Right renal cortex interstitium (tissue), 3 donors: ENCODE measurements at regions not wholly inside any gene's neighbourhood (a gene's known extent, or its start where the extent isn't known, plus 50 kb on each side); places are given as distances from the start of the nearest gene placed in this dataset.

ENCODE experiments used
- DNase-seq, 3 donors: peaks; one replicate each; pipeline ENCODE4 v3.0.0-alpha.2; 2013; ENCODE audit warnings: low read depth in 3 of 3, low spot score in 2 of 3

DNA sequence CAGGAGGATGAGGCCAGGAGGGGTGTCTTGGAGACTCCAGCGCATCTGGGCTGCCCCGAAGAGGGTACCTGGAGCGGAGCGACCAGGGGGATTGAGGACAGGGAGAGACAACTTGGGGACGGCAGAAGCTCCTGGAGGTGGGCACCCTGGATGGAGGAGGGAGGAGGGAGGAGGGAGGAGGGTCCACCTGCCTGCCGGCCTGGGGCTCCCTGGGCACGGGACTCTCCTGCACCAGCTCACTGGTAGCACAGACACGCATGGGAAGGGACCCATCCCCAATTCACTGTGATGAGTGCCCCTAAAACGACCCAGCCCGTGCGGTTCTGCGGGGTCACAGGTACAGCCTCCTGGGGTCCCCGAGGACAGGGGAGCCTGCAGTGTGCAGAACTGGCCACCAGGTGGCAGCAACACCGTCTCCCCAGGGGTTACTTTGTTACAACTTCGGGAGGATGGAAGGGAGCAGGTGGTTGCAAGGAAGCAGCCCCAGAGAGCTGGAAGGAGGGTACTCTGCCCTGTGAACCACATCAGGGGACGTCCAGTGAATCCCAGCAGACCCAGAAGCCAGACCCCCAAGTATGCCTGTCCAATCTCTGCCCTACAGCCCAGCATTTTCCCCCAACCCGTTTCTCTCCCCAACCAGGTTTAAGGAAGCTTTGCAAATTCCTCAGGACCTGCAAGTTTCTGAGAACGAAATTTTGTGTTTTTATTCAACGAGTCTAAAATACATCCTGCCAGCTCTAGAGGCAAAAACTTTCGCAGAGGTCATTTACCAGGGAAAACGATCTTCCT lies 482.4 kb downstream of the NPHP4 start:
- peak in 2 of 3 donors; percentile 21 to 27 for DNase-seq

GRCh38 chr1:5508669-5509330 lies 483.4 kb downstream of the NPHP4 start:
- no peak for DNase-seq

DNA sequence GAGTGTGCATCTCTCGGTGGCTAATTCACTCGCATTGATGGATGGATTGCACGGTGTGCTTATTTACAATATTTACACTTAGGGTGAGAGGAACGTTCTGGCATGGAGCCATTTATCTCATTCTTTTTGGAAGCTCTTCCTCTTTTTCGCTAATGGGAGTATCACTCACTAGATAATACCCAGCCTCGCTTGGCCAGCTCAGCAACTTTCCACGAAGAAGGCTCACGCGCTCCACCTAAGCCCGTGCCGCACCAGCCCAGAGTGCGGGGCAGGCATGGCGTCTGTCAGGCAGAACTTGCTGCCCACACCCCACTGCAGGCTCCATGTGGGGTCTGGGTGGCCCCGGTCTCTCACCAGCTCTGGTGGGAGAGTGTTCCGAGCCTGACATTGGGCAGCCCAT lies 484.9 kb downstream of the NPHP4 start:
- DNase-seq, result no peak

DNA sequence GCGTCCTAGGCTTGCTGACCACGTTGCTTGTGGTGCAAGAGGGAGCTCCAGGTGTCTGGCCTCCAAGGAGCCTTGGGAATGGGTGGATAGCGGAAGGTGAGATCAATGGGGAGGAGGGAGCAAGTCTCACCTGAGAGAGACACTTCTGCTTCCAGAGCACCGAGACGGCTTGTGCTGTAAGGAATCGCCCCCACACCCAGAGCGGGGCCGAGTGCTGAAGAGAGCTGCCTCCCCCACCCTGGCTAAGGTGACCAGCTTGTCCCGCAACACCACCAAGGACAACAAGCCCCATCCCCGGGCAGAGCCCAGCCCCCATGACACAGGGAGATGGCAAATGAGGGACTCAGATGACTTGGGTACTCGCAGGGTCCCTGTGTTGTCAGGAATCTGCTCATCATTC lies 485.6 kb downstream of the NPHP4 start:
- DNase-seq, result no peak

DNA sequence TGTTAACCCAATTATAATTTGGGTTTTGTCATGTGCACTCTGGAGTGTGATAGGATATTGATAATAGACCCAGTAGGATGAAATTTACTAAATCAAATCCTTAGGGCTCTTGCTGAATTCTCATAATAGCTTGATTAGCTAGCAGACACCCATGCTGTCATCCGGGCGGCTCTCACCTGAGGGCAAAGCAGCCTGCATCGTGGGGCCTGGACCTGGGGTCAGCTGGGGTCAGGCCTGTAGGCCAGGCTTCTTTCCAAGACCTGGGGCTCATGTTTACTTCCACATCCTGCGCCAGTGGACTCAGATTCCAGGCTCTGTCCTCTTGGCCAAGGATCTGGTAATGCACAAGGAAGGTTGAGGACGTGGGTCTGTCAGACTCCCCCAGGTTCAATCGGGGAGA lies 486.3 kb downstream of the NPHP4 start:
- DNase-seq, result no peak

DNA sequence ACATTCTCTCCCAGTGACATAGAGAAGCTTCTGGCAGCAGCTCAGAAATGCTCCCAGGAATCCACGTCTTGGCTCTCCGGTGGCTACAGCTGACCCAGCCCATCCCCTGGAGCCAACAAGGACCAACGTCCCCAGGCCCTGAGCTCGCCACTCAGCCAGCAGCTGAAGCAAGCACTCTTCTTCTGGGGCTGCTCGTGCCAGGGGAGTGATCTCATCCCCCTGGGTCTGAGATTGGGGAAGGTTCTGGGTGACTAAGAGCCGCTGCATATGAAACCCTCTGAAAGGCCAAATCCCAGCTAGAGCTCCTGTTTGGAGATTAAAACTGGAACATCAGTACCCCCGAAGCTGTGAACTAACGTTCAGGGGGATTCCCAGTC lies 487.9 kb downstream of the NPHP4 start:
- DNase-seq, result no peak

DNA sequence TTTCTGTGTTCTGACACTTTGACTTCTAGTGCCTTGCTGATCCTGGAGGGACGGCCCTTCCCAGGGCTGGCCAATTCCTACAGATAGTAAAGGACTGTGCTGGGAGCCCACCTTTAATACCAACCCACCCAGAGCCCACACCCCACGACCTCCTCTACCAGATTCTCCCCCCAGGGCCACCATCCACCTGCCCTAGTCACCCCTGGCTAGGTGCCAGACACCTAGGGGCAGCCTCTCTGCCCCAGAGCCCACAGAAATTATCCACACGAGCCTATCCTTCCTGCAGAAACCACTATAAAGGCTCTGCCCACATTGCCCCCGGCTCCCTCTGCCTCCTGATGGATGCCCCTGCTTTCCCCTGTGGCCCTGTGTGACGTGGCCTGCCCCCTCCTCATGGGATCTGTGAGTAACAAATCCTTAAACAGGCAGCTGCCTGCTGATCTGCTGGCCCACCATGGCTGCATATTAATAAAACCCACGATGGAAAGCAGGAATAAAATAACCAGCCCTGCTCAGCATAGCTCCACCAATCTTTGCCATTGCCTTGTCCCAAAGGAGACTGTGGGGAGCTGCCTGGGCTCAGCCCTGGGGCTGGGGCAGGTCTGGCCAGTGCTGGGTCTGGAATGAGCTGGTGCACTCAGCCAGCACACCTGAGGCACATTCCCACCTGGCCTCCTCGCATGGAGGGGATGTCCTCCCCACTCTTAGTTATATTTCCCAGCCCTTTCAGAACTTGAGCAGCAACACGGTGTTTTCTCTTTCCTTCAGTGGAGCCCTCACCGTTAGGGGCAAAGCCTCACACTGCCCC lies 488.5 kb downstream of the NPHP4 start:
- no peak for DNase-seq

DNA sequence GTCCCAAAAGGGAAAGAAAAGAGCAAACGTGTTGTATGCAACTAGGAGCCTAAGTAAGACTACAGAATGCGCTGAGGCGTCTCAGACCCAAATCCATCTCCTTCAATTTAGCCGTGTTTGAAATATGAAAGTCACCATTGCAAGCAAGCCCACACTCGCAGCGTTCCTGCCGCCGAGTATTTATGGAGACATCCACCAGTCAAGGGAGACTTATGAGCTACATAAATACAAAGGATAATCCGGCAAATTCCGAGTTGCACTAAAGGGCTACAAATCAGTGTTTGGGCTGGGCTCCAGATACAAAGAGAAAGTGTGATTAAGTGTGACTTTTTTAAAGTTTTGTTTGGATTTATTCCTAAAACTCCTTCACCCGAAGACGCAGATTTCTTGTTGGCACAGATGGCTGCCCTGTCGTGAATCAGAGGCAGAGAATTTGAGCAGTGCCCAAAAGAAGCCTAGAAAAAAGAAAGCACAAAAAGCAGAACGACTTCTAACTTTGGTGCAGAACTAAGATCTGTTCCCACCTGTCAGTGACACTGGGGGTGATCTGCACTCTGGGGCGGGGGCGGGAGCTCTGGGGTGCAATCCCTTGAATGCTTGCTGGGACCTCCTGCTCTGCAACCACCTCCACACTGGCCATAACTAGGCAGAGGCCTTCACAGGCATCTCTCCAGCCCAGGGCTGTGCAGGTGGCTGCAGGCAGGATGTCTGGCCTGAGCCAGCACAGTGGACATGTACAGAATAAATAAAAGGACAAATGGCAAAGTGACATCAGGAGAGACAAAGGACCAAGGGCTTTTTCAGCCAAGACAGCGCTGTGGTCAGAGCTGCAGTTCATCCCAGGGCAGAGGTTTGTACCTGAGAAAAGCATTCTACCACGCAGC lies 489.7 kb downstream of the NPHP4 start:
- DNase-seq, result no peak

DNA sequence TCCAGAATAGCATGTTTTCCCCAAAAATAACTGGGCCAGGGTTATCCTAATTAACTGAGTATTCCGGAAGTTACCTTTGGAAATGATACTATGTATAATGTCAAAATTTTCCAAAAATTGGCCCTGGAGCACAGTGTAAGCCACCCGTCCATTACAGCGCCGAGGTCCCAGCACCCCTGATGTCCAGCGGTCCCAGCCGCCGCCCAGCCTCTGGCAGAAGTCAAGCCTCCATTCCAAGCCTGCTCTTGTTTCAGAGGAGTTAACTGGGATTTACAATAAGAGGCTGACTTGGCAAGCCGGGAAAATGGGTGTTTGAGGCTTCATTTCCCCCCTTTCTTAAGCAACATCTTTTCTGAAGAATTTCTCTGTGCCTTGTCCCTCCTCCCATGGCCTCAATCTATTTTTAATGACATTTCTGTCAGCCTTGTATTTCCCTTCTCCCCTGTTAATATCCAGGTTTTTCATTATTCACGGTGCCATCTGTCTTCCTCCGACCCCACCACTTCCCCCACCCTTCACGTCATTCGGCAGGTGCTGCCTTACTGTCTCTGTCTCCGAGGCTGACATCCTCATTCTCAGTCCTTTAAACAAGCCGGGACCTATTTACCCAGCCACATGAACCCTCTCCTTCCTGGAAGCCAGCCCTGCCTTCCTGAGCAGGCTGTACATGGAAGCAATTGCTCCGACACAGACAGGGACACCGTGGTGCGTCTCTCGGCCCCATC lies 490.9 kb downstream of the NPHP4 start:
- no peak for DNase-seq

DNA sequence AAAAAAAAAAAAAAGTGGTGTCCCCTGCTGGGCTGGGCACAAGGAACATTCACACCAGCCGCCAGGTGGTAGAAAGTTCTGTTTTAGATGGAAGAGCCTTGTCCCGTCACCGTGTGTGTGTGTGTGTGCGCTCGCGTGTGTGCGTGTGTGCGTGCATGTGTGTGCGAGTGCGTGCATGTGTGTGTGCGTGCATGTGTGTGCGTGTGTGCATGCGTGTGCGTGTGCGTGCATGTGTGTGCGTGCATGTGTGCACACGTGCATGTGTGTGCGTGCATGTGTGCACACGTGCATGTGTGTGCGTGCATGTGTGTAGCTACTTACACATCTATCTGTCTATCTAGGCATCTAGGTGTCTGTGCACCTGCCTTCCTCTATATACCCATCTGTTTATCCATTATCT lies 491.7 kb downstream of the NPHP4 start:
- DNase-seq, result no peak

GRCh38 chr1:5497503-5497902 lies 494.7 kb downstream of the NPHP4 start:
- DNase-seq, result no peak

- DNase-seq, result no peak
Observed at GRCh38 chr1:5495596-5496410, 496.4 kb downstream of the NPHP4 start.

DNA sequence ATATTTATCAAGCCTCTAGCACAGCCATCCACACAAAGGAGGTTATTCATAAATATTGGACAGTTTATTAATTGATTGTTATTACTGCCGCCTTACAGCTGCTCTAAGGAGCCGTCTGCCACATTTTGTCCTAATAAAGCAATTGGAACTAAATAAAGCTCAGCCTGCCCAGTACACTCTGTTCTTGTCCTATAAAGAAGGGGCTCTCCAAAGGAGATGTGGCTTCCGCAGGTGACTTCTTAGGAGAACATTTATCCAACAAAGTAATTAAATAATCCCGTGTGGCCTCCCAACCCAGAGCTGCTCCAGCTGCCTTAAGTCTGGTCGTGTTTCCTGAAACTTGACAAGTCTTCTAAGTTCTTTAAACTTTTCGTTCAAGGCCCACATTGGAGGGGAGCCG lies 497.7 kb downstream of the NPHP4 start:
- no peak for DNase-seq

GRCh38 chr1:5493851-5494311 lies 498.3 kb downstream of the NPHP4 start:
- no peak for DNase-seq

DNA sequence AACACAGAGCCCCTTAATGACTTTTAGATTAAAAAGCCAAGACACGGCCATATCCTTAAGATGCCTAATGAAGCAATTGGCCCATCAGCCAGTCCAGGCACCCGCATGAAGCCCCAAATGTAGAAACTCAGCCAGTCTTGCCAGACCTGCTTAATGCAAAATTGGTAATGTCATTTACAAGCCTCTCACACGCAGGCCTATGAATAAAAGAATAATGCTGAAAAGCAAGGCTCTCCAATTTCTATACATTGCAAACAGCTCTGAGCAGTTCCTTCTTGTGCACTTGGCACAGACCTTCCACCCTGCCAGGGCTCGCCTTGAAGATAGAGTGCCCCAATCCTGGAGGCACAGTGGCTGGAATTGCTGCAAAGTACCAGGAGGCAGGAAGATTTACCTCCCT lies 498.9 kb downstream of the NPHP4 start:
- DNase-seq, result no peak

DNA sequence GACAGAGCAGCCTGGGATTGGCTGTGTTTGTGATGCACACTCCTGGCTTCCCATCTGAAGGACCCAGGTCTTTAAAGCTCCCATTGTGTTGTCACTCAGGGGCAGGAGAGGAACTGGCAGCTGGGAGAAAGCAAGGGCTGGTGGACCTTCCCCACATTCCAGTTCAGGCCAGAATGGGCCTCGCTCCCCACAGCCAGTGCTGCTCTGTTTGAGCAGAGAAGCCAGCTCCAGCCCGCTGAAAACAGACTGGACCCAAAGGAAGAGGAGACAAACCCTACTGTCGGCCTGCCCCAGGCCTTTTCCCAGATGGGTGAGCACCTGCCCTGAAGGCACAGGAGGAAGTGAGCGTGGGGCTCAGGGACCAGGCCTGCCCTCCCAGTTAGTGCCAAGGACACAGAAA lies 499.4 kb downstream of the NPHP4 start:
- DNase-seq, result no peak

GRCh38 chr1:5491207-5491904 lies 500.9 kb downstream of the NPHP4 start:
- DNase-seq, result no peak

GRCh38 chr1:5490635-5491034 lies 501.6 kb downstream of the NPHP4 start:
- DNase-seq, result no peak
